Stimulated activated CD4-positive, alpha-beta T cell treated with anti-CD3 and anti-CD28 coated beads, Interleukin-4, amount 100 ng/mL, for 4 hours (primary cell): ENCODE measurements at regions not wholly inside any gene's neighbourhood (a gene's known extent, or its start where the extent isn't known, plus 50 kb on each side); places are given as distances from the start of the nearest gene placed in this dataset.
"Not testable (repeated sequence)": the region's sequence is repeated elsewhere in the genome, so short reads cannot be mapped to it uniquely, and the experiment has no call there.

Experiments used
- DNase-seq, 2 experiments: peaks; one replicate each; pipeline ENCODE4 v3.0.0-alpha.2; 2020

DNA sequence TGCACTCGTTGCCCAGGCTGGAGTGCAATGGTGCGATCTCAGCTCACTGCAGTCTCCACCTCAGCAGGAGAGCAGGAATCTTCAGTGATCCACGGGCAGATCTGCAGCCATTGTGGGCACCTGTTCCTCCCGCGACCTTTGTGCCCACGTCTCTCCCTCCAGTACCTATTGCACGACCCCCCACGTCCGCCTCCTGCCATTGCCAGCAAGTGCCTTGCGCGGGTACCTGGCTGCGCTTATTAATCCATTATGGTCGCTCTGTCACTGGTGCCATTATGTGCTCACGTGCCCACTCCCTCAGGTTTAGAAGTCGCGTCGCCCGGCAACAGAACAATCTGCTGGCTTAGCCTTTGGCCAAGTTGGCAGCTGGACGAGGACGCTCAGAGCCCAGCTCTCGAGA is 146.2 kb upstream of the C1QTNF3 start:
- DNase-seq = peak in 1 of 2 experiments; percentile 6

GRCh38 chr5:34189752-34190411 is 146.9 kb upstream of the C1QTNF3 start:
- peak in 1 of 2 experiments; percentile 5 for DNase-seq

DNA sequence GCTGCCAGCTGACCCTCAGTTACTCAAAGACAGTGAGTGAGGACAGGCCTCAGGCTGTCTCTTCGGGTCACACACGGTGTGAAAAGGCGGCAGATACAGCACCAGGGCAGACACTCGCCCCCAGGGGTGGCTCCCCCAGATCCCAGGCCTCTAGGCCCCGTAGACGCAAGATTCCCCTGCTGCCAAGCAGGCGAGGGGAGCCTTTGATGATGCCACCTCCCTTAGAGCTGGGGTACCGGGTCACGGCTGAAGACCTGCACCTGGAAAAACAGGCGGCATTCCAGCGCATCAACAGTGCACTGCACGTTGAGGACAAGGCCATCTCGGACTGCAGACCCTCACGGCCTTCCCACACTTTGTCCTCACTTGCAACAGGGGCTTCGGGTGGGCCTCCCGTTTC is 147.5 kb upstream of the C1QTNF3 start:
- DNase-seq = peak in 1 of 2 experiments; percentile 9

DNA sequence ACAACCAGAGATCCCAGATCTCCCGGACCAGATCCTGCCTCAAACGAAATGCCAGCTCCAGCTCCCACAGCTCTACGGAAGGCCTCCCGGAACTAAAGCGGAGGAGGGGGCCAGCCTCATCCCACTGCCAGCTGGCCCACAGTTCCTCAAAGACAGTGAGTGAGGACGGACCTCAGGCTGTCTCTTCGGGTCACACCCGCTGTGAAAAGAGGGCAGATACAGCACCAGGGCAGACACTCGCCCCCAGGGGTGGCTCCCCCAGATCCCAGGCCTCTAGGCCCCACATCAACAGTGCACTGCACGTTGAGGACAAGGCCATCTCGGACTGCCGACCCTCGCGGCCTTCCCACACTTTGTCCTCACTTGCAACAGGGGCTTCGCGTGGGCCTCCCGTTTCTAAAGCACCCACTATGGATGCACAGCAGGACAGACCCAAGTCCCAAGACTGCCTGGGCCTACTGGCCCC is 148.3 kb upstream of the C1QTNF3 start:
- DNase-seq = peak in 1 of 2 experiments; percentile 3

DNA sequence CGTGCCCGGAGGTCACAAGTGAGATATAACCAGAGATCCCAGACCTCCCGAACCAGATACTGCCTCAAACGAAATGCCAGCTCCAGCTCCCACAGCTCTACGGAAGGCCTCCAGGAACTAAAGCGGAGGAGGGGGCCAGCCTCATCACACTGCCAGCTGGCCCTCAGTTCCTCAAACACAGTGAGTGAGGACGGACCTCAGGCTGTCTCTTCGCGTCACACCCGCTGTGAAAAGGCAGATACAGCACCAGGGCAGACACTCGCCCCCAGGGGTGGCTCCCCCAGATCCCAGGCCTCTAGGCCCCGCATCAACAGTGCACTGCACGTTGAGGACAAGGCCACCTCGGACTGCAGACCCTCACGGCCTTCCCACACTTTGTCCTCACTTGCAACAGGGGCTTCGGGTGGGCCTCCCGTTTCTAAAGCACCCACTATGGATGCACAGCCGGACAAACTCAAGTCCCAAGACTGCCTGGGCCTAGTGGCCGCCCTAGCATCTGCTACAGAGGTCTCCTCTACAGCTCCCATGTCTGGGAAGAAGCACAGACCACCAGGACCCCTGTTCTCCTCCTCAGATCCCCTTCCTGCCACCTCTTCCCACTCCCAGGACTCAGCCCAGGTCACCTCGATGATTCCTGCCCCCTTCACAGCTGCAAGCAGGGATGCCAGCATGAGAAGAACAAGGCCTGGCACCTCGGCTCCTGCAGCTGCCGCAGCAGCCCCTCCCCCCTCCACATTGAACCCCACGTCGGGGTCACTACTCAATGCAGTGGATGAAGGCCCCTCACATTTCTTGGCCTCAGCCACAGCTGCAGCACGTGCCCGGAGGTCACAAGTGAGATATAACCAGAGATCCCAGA is 149.3 kb upstream of the C1QTNF3 start:
- peak in 1 of 2 experiments; percentile 4 for DNase-seq

- DNase-seq = not testable (repeated sequence)
These were observed 149.9 kb upstream of the C1QTNF3 start for GRCh38 chr5:34192923-34193262.

DNA sequence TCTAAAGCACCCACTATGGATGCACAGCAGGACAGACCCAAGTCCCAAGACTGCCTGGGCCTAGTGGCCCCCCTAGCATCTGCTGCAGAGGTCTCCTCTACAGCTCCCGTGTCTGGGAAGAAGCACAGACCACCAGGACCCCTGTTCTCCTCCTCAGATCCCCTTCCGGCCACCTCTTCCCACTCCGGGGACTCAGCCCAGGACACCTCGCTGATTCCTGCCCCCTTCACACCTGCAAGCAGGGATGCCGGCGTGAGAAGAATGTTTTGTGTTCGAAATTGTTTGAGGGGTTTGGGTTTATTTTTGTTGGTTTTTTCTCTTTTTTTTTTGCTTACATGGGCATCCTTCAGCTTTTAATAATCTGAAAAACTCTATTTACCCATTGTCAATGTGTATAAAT is 150.3 kb upstream of the C1QTNF3 start:
- DNase-seq = not testable (repeated sequence)

- DNase-seq = not testable (repeated sequence)
These were observed 150.8 kb upstream of the C1QTNF3 start for GRCh38 chr5:34193804-34194203.

DNA sequence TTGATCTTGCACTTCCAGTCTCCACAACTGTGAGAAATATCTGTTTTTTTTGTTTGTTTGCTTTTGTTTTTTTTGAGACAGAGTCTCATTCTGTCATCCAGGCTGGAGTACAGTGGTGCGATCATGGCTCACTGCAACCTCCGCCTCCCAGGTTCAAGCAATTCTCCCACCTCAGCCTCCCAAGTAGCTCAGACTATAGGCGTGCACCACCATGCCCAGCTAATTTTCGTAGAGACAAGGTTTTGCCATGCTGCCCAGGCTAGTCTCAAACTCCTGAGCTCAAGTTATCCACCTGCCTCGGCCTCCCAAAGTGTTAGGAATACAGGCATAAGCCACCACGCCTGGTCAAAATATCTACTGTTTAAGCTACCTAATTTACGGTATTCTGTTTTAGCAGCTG is 153.1 kb upstream of the C1QTNF3 start:
- not testable (repeated sequence) for DNase-seq

GRCh38 chr5:34205347-34205746 is 162.3 kb upstream of the C1QTNF3 start:
- not testable (repeated sequence) for DNase-seq

DNA sequence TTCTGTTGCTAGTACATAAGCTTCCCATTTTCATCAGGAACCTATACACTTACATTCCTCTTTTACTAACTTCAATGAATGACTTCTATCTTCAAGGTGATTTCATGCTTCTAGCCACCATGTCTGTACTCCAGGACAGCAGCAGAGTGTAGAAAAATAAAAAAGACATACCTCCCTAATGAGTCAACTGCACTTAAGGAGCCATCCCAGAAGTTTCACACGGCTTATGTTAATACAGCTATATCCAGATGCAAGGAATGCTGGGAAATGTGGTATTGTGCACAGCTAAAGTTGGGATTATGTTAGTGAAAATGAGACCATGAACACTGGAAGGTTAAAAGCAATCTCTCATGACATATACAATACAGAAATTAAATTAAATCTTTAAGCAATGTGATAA is 174.4 kb upstream of the C1QTNF3 start:
- DNase-seq = not testable (repeated sequence)

DNA sequence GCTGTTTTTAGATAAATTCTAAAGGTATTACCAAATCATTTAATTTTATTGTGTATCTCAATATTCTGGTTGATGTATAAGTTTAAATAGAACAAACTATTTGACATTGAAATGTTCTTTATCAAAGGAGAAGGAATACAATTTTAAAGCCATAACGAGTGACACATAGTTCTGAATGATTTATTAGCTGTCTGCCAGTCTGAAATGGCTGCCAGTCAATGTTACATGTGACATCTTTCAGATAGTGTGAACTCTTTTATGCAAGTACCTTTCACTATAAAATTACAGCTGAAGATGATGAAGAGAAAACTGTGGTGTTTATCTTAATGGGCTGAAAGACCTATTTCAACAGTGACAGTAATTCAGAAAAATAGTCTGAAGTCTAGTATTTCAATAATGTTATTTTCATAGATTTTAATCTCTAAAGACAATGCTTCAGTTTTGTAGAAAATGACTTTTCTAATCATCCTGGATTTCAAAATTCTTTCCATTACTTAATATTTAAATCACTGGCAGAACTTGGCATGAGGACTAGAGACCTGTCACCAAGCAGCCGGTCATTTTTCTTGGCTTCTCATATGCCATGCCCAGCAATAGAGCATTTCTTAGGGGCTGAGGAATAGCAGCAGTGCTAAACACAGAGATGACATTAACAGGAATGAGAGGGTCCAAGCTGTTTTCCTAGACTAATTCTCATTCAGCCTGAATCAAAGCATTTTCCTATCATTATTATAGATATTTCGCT is 178.5 kb upstream of the C1QTNF3 start:
- not testable (repeated sequence) for DNase-seq

DNA sequence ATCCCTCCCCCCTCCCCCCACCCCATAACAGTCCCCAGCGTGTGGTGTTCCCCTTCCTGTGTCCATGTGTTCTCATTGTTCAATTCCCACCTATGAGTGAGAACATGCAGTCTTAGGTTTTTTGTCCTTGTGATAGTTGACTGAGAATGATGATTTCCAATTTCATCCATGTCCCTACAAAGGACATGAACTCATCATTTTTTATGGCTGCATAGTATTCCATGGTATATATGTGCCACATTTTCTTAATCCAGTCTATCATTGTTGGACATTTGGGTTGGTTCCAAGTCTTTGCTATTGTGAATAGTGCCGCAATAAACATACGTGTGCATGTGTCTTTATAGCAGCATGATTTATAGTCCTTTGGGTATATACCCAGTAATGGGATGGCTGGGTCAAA is 180.1 kb upstream of the C1QTNF3 start:
- DNase-seq = not testable (repeated sequence)

- DNase-seq = not testable (repeated sequence)
These were observed 187.4 kb upstream of the C1QTNF3 start for GRCh38 chr5:34230402-34230801.

- not testable (repeated sequence) for DNase-seq
These were observed 200.8 kb upstream of the C1QTNF3 start for GRCh38 chr5:34243802-34244201.

DNA sequence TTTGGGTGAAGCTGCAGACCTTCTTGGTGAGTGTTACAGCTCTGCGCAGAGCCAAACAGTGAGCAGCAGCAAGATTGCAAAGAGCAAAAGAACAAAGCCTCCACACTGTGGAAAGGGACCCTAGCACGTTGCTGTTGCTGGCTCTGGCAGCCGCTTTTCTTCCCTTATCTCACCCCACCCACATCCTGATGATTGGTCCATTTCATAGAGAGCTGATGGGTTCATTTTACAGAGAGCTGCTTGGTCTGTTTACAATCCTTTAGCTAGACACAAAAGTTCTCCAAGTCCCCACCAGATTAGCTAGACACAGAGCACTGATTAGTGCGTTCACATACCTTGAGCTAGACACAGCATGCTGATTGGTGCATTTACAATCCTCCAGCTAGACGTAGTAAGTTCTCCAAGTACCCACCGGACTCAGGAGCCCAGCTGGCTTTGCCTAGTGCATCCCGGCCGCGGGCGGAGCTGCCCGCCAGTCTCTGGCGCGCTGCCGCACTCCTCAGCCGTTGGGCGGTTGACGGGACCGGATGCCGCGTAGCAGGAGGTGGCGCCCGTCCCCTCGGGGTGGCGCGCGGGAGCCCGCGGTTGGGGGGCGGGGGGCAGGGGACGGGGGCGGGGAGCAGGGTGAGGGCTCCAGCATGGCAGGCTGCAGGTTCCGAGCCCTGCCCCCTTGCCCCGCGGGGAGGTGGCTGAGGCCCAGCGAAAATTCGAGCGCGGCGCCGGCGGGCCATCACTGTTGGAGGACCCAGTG is 201.4 kb upstream of the C1QTNF3 start:
- peak; percentile 67 to 79 for DNase-seq

DNA sequence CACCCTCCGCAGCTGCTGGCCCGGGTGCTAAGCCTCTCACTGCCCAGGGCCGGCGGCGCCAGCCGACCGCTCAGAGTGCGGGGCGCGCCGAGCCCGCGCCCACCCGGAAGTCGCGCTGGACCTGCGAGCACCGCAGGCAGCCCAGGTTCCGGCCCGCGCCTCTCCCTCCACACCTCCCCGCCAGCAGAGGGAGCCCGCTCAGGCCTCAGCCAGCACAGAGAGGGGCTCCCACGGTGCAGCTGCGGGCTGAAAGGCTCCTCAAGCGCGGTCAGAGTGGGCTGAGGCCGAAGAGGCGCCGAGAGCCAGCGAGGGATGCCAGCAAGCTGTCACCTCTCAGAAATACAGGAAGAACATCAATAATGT is 202.0 kb upstream of the C1QTNF3 start:
- DNase-seq = not testable (repeated sequence)

- DNase-seq = not testable (repeated sequence)
These were observed 202.8 kb upstream of the C1QTNF3 start for GRCh38 chr5:34245813-34246212.

DNA sequence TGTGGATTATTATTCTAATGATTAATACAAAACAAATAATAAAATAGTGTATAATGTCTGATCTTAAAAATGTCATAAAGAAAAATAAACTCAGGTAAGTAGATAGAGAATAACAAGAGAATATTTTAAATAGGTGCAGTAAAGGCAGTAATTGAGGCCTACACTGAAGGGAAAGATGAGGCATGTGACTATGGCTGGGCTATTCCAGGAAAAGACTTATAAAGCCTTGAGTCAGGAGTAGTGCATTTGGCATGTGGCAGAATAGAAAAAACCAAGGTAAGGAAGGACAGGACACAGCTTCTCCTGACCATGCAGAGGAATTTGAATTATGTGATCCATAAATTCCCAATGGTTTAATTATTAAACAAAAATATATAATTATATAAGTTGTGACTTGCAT is 215.6 kb upstream of the C1QTNF3 start:
- not testable (repeated sequence) for DNase-seq

DNA sequence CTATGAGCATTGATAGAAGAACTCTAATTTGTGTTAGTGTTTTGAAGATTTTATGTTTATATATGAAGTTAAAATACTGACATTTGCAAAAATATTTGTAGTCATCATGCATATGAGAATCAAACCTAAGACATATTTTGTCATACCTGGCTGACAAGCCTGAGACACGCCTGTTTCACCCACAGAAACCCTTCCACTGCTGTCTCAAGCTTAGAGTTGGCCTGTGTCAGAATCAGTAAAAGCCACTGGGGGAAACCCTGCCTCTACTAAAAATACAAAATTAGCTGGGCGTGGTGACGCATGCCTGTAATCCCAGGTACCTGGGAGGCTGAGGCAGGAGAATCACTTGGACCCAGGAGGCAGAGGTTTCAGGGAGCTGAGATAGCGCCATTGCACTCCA is 218.0 kb upstream of the C1QTNF3 start:
- DNase-seq = not testable (repeated sequence)

GRCh38 chr5:34266151-34266550 is 223.1 kb upstream of the C1QTNF3 start:
- not testable (repeated sequence) for DNase-seq

GRCh38 chr5:34296759-34297158 is 253.7 kb upstream of the C1QTNF3 start:
- not testable (repeated sequence) for DNase-seq

- not testable (repeated sequence) for DNase-seq
These were observed 286.2 kb upstream of the C1QTNF3 start for GRCh38 chr5:34329201-34329600.
